ENCODE measurements at regions not wholly inside any gene's neighbourhood (a gene's known extent, or its start where the extent isn't known, plus 50 kb on each side); places are given as distances from the start of the nearest gene placed in this dataset.

- no peak for TF ChIP-seq POLR2A (IDR thresholded peaks at IDR 0.05)
- TF ChIP-seq, protein P1, sequence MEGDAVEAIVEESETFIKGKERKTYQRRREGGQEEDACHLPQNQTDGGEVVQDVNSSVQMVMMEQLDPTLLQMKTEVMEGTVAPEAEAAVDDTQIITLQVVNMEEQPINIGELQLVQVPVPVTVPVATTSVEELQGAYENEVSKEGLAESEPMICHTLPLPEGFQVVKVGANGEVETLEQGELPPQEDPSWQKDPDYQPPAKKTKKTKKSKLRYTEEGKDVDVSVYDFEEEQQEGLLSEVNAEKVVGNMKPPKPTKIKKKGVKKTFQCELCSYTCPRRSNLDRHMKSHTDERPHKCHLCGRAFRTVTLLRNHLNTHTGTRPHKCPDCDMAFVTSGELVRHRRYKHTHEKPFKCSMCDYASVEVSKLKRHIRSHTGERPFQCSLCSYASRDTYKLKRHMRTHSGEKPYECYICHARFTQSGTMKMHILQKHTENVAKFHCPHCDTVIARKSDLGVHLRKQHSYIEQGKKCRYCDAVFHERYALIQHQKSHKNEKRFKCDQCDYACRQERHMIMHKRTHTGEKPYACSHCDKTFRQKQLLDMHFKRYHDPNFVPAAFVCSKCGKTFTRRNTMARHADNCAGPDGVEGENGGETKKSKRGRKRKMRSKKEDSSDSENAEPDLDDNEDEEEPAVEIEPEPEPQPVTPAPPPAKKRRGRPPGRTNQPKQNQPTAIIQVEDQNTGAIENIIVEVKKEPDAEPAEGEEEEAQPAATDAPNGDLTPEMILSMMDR (IDR thresholded peaks at IDR 0.05) = no peak
Observed at GRCh38 chr10:45082176-45082575, 81.5 kb downstream of the ZNF22 start.

Data from esophagus squamous epithelium (tissue), 4 donors.